HUDEP-2 (cell line): ENCODE measurements at regions not wholly inside any gene's neighbourhood (a gene's known extent, or its start where the extent isn't known, plus 50 kb on each side); places are given as distances from the start of the nearest gene placed in this dataset.
"Not testable (repeated sequence)": the region's sequence is repeated elsewhere in the genome, so short reads cannot be mapped to it uniquely, and the experiment has no call there.

Experiments used
- DNase-seq, 76 experiments: peaks; one replicate each; lab custom pipeline; 2025; ENCODE audit not compliant: unreplicated experiment in 76 of 76; lab: John Stamatoyannopoulos, UW

- DNase-seq = peak in 3 of 76 experiments; percentile 2 to 18 (median 13)
Observed at GRCh38 chr1:172717722-172718465, 59.0 kb downstream of the FASLG start.

- no peak for DNase-seq
Observed at GRCh38 chr1:172719066-172719627, 60.2 kb downstream of the FASLG start.

- DNase-seq = peak in 20 of 76 experiments; percentile 3 to 67 (median 20)
Observed at GRCh38 chr1:172719694-172720138, 60.8 kb downstream of the FASLG start.

GRCh38 chr1:172720339-172720738 lies 61.4 kb downstream of the FASLG start:
- DNase-seq = no peak

- no peak for DNase-seq
Observed at GRCh38 chr1:172723251-172723650, 64.3 kb downstream of the FASLG start.

- no peak for DNase-seq
Observed at GRCh38 chr1:172724232-172724631, 65.3 kb downstream of the FASLG start.

- peak in 1 of 76 experiments; percentile 5 for DNase-seq
Observed at GRCh38 chr1:172724765-172725613, 66.1 kb downstream of the FASLG start.

GRCh38 chr1:172726740-172727139 lies 67.8 kb downstream of the FASLG start:
- DNase-seq = no peak

GRCh38 chr1:172727275-172727857 lies 68.5 kb downstream of the FASLG start:
- no peak for DNase-seq

GRCh38 chr1:172727956-172728603 lies 69.2 kb downstream of the FASLG start:
- DNase-seq = peak in 47 of 76 experiments; percentile 7 to 71 (median 33)

GRCh38 chr1:172728705-172729104 lies 69.8 kb downstream of the FASLG start:
- DNase-seq = not testable (repeated sequence)

- DNase-seq = no peak
Observed at GRCh38 chr1:172732427-172732826, 73.5 kb downstream of the FASLG start.

GRCh38 chr1:172733815-172734214 lies 74.9 kb downstream of the FASLG start:
- DNase-seq = no peak

- DNase-seq = no peak
Observed at GRCh38 chr1:172738389-172738788, 79.5 kb downstream of the FASLG start.

GRCh38 chr1:172742599-172743500 lies 83.9 kb downstream of the FASLG start:
- peak in 6 of 76 experiments; percentile 0 to 18 (median 12) for DNase-seq

GRCh38 chr1:172745014-172745413 lies 86.1 kb downstream of the FASLG start:
- peak in 37 of 76 experiments; percentile 7 to 73 (median 50) for DNase-seq

GRCh38 chr1:172746091-172746949 lies 87.4 kb downstream of the FASLG start:
- peak in 33 of 76 experiments; percentile 5 to 73 (median 35) for DNase-seq

GRCh38 chr1:172748201-172748600 lies 89.3 kb downstream of the FASLG start:
- DNase-seq = no peak
